ENCODE measurements at regions not wholly inside any gene's neighbourhood (a gene's known extent, or its start where the extent isn't known, plus 50 kb on each side); places are given as distances from the start of the nearest gene placed in this dataset.

DNA sequence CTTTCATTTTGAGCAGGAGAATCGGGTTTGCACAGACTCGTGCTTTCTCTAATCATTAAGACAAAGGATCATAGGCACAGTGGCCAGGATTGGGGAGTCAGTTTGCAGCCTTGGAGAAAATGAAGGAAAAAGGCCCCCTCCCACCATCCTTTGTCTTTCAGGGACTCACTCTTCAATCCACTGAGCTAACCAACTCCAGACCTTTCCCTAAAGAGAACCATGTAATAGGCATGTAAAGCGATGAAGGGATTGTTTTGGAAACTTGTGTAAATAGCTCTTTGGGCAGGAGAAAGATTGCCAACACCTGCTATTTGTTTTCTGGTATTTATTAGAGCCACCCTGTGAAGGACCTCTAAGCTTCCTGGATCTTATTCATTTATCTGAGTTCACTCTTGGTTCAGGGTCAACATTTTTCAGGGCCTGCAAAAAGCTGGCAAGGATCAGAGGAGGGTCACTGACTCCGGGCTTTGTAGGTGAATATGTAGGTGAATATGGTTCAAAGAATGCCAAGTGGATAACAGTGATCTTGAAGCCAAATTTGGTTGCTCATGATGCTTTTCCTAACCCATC, 192.6 kb upstream of the FGGY start:
- no peak for ATAC-seq
- DNase-seq (ENCODE audit: extremely low read depth in 1 of 4, low spot score in 3 of 4), result no peak
- H3K79me2 ChIP-seq (ENCODE audit: control insufficient read depth, insufficient read depth, low read length), result no peaks in the 10 kb centered on the region
- no peak overlapping the region for H3K27ac ChIP-seq (ENCODE audit: extremely low read depth, low read depth, low read length)
- ChIA-PET CTCF (ENCODE audit: low intra/inter-chr PET ratio) (no interaction called here), POLR2A (interaction anchor here (0.6 to 1.6 kb wide), 4 partner anchors 8 to 324 kb away, joined by 3 to 6 read pairs (median 4); no protein-coding TSS in a partner anchor)
- TF ChIP-seq SP1 (CRISPR knock-in tag; IDR thresholded peaks at IDR 0.05) (no peak), ZNF668 (CRISPR knock-in tag; IDR thresholded peaks at IDR 0.05) (no peak), RNF2 (IDR thresholded peaks at IDR 0.05) (no peak), SMAD4 (CRISPR knock-in tag; conservative IDR thresholded peaks at IDR 0.05) (no peak), ZNF551 (CRISPR knock-in tag; IDR thresholded peaks at IDR 0.05) (no peak), ZFP30 (CRISPR knock-in tag; IDR thresholded peaks at IDR 0.05; ENCODE audit: borderline replicate concordance) (no peak), CAMTA2 (CRISPR knock-in tag; conservative IDR thresholded peaks at IDR 0.05) (no peak), ELF1 (tag; IDR thresholded peaks at IDR 0.05) (no peak), POU5F1 (IDR thresholded peaks at IDR 0.05; ENCODE audit: borderline replicate concordance, low read depth, low read length, partially characterized antibody) (no peak), EP400 (IDR thresholded peaks at IDR 0.05) (no peak)
- TF ChIP-seq, protein P1, sequence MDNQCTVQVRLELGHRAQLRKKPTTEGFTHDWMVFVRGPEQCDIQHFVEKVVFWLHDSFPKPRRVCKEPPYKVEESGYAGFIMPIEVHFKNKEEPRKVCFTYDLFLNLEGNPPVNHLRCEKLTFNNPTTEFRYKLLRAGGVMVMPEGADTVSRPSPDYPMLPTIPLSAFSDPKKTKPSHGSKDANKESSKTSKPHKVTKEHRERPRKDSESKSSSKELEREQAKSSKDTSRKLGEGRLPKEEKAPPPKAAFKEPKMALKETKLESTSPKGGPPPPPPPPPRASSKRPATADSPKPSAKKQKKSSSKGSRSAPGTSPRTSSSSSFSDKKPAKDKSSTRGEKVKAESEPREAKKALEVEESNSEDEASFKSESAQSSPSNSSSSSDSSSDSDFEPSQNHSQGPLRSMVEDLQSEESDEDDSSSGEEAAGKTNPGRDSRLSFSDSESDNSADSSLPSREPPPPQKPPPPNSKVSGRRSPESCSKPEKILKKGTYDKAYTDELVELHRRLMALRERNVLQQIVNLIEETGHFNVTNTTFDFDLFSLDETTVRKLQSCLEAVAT (IDR thresholded peaks at IDR 0.05), result no peak
- TF ChIP-seq, protein P2, sequence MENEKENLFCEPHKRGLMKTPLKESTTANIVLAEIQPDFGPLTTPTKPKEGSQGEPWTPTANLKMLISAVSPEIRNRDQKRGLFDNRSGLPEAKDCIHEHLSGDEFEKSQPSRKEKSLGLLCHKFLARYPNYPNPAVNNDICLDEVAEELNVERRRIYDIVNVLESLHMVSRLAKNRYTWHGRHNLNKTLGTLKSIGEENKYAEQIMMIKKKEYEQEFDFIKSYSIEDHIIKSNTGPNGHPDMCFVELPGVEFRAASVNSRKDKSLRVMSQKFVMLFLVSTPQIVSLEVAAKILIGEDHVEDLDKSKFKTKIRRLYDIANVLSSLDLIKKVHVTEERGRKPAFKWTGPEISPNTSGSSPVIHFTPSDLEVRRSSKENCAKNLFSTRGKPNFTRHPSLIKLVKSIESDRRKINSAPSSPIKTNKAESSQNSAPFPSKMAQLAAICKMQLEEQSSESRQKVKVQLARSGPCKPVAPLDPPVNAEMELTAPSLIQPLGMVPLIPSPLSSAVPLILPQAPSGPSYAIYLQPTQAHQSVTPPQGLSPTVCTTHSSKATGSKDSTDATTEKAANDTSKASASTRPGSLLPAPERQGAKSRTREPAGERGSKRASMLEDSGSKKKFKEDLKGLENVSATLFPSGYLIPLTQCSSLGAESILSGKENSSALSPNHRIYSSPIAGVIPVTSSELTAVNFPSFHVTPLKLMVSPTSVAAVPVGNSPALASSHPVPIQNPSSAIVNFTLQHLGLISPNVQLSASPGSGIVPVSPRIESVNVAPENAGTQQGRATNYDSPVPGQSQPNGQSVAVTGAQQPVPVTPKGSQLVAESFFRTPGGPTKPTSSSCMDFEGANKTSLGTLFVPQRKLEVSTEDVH (IDR thresholded peaks at IDR 0.05; ENCODE audit: low read depth, partially characterized antibody), result no peak
- TF ChIP-seq, protein P3, sequence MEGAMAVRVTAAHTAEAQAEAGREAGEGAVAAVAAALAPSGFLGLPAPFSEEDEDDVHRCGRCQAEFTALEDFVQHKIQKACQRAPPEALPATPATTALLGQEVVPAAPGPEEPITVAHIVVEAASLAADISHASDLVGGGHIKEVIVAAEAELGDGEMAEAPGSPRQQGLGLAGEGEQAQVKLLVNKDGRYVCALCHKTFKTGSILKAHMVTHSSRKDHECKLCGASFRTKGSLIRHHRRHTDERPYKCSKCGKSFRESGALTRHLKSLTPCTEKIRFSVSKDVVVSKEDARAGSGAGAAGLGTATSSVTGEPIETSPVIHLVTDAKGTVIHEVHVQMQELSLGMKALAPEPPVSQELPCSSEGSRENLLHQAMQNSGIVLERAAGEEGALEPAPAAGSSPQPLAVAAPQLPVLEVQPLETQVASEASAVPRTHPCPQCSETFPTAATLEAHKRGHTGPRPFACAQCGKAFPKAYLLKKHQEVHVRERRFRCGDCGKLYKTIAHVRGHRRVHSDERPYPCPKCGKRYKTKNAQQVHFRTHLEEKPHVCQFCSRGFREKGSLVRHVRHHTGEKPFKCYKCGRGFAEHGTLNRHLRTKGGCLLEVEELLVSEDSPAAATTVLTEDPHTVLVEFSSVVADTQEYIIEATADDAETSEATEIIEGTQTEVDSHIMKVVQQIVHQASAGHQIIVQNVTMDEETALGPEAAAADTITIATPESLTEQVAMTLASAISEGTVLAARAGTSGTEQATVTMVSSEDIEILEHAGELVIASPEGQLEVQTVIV (CRISPR knock-in tag; IDR thresholded peaks at IDR 0.05; ENCODE audit: borderline replicate concordance), result no peak
- no peaks in the 10 kb centered on the region for H3K4me1 ChIP-seq (replicated peaks in 1 of 2; ENCODE audit: control insufficient read depth in 2 of 2, insufficient read depth in 2 of 2, low read length in 2 of 2)
- H3K4me2 ChIP-seq (ENCODE audit: insufficient read depth, low read length), result no peak overlapping the region
- H3K9ac ChIP-seq (ENCODE audit: insufficient read depth in 1 of 2, low read depth in 2 of 2, low read length in 2 of 2), result no peak overlapping the region
- no peak overlapping the region for H3K4me3 ChIP-seq
- H3K36me3 ChIP-seq (ENCODE audit: control insufficient read depth, insufficient read depth, low read length), result no peaks in the 10 kb centered on the region
- H4K20me1 ChIP-seq (replicated peaks; ENCODE audit: control insufficient read depth, insufficient read depth, low read length), result no peaks in the 10 kb centered on the region
- 0% methylated on average over 4 of the region's 4 CpGs for WGBS (ENCODE audit: insufficient coverage, low coverage, missing lambda C conversion rate)
- H3K9me1 ChIP-seq (ENCODE audit: control insufficient read depth, insufficient read depth, low read length), result no peaks in the 10 kb centered on the region
- no TSS peak for BruUV-seq (replicated peaks)
- in situ Hi-C loops (cut with MboI) (no loop called here), intact Hi-C loops (cut with micrococcal nuclease) (loop anchor here (10.0 kb wide), 1 partner anchor 319 kb away; the partner anchor contains the start of gene JUN)
- 0 out of 5 replicates have a peak, but pooled peaks cover 0 to 3% of the 10 kb centered on the region in 2 experiments for H3K27me3 ChIP-seq (ENCODE audit: control insufficient read depth in 2 of 2, insufficient read depth in 2 of 2, low read length in 2 of 2)
- no peak for FAIRE-seq
- no peak overlapping the region for H2AFZ ChIP-seq (ENCODE audit: low read depth, low read length)
- H3K9me3 ChIP-seq (replicated peaks; ENCODE audit: control insufficient read depth, insufficient read depth, low read depth, low read length), result no peaks in the 10 kb centered on the region
